HG02852 (cell line): ENCODE measurements at regions not wholly inside any gene's neighbourhood (a gene's known extent, or its start where the extent isn't known, plus 50 kb on each side); places are given as distances from the start of the nearest gene placed in this dataset.
A peak's percentile ranks its signal among the peaks of the same experiment; 100 is the strongest.

Source experiments
- ATAC-seq: cut with Tn5 transposase; IDR thresholded peaks from one replicate; pipeline ENCODE4 v1.9.1; 2021; ENCODE audit warnings: mild to moderate bottlenecking, moderate library complexity; ENCODE audit not compliant: unreplicated experiment

DNA sequence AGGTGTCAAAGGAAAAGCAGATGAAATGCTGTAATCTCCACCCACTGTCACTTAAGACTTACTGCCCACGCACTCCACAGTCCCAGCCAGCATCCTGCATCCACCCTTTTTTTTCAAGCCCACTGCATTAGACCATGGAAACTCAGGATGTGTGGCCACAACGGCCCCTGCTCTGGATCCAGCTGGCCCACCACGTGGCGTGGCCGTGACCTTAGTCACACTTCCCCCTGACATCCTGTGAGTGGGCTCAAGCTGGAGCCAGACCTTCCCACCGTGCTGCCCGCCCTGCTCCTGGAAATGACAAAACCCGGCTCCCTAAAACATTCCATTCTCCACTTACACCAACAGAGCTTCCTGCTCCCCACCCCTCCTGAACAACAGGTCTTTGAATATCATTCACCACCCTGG is 588.3 kb upstream of the DIPK2B start:
- no peak for ATAC-seq

DNA sequence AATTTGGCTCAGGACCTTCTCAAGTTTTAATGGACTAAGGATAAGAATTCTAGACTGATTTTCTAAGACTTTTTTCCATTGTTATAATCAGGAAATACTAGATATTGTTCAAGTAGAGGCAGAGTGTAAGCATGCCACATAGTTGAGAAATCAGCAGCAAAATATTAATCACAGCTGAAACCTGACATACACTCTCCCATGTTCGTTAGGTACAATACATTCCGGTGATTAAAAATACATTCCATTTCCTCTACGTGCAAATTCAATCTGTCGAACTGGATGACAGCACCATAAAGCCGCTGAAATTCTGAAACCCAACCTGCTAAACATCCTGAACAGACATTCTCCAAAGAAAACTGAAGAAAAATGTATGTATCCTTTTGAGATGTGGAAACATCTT is 587.6 kb upstream of the DIPK2B start:
- ATAC-seq, result no peak

DNA sequence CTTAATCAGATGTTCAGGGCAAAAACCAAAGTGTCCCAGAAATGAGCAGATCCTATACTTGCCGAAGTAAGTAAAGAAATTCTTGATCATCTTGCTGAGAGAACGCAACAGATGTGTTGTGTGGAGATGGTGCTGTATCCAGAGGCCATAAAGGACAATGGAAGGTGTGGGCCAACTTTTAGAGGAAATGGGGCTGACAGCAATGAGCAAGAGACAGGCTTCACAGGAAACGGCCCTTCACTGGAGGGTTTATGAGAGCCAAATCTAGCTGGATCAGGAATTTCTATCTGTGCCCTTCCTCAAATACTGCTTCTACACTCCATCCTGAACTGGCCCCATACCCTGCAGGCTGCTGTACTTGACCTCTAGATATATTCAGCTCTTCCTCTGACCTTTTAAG is 583.9 kb upstream of the DIPK2B start:
- ATAC-seq, result no peak

DNA sequence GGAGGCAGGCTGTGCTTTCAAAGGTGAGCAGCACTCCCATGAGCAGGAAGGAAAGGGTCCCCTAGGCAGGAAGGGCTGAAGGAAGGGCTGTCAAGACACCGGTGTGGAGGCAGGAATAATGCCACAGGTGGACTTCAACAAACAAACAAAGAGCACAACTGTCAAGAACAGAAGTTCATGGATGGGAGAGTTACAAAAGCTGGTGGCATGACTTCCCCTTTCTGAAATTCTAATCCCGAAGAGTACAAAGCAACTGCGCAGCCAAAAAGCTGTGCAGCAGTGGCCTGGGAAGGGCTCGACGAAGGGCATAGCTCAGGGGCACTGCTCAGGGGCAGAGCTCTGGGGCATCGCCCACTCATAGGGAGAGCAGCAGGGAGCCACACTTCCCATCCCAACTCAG is 582.3 kb upstream of the DIPK2B start:
- ATAC-seq, result no peak

DNA sequence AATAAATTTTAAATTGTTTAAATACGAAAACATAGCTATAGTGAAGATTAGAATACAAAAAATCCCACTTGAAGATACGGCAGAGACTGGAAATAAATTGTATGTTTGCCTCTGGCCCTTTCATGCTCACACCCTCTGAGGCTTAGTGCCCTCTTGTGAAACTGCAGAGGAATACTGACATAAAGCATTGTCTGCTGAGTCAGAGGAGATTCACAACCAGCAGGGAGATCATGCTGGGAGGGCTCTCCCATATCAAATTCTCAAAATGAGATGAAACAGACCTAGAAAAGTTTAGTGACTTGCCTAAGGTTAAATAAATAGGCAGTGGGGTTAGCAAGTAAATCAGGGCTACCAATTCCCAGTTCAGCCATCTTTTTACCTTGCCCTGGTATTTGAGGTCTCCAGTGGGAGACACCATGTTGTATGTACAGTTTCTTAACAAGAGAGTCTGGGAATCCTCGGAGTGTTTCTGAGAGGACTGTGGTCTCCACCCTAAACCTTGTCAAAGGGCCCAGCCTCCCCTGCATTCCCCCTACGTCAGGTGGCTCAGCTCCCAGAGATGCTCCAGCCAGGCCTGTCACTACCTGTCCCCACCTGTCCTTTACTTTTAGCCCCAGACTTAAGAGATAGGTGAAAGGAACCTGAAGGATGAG is 581.4 kb upstream of the DIPK2B start:
- ATAC-seq, result no peak

DNA sequence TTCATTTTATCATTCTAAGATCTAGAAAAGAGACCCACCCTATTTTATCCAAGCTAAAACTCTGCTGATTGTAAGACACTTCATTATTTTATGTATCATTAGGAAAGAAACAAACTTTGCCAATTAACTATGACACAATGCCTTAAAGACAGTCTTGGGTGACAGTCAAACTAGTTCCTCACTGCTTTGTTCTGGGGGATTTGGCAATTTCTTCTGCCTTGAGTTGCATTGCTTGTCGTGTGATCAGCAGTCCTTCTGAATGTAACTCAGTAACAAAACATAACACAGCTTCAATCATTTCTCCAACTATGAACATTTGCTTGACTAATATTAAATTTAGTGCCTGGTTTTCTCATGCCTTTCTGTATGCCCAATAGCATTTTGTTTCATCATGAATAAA is 577.9 kb upstream of the DIPK2B start:
- ATAC-seq, result no peak

DNA sequence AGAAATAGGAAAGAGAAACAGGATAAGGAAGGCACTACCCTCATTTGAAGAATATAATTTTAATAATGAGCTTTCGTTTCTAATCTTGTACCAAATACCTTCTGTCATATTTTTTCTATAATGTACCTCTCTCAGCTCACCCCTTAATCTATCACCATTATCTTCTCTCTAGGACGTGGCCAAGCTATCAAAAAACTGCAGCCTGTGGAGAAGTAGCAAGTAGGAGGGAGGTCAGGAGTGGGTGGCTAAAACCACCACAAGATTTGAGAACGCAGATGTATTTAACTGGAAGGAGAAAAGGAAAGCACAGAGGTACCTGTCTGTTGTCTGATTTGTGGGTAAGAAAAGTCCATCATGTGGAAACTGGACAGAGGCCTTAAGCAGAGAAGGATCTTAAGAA is 576.7 kb upstream of the DIPK2B start:
- ATAC-seq, result no peak

DNA sequence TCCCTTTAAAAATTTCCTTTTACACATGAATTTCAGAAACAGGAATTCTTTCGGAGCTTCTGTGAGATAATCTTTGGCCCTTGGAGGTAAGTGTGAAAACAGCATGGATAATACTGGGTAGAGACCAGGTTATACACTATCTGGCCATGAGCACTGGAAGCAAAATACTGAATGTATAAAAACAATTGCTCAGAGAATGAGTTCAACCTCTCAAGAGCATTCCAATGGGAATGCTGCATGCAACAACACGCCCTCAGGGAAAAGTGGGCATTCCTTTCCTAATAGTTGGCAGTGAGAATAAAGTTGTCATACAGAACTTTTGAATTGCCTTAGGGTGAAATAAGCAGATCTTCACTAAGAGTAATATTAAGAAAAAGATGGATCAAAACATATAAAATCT is 574.8 kb upstream of the DIPK2B start:
- no peak for ATAC-seq

DNA sequence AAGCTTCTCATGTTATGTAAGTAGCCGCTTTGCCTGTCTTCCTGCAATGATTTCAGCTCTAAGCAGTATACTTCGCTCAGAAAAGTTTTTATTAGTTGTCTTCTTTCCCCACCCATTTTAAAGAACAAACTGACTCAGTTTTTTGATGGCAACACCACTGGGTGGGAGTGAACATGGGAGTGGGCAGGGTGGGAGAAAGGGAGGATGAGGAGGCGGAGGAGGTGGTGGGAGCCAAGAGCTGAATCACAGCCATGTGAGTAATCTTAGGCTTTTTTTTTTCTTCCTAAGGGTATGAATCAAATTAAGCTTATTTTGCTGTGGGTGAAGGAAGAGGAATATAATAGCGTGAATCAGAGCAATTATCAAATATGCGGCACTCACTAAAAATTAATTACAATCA is 574.3 kb upstream of the DIPK2B start:
- no peak for ATAC-seq

DNA sequence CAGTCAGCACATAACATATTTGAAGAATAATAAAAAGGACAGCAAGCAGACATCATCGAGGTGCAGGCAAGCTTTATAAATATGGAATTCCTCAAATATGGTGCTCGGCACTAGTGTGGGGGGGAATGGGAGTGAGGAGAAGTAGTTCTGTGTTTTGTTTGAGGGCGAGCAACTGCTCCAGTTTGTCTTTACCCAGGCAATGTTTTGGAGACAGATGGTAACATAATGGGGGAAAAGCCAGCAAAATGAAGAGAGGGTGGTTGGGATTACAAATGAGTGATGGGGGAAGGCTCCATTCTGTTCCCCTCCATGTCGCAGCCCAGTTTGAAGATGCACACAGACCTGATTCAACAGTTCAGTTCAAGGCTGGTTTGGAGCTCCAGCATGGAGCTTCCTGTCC is 572.9 kb upstream of the DIPK2B start:
- ATAC-seq, result no peak

DNA sequence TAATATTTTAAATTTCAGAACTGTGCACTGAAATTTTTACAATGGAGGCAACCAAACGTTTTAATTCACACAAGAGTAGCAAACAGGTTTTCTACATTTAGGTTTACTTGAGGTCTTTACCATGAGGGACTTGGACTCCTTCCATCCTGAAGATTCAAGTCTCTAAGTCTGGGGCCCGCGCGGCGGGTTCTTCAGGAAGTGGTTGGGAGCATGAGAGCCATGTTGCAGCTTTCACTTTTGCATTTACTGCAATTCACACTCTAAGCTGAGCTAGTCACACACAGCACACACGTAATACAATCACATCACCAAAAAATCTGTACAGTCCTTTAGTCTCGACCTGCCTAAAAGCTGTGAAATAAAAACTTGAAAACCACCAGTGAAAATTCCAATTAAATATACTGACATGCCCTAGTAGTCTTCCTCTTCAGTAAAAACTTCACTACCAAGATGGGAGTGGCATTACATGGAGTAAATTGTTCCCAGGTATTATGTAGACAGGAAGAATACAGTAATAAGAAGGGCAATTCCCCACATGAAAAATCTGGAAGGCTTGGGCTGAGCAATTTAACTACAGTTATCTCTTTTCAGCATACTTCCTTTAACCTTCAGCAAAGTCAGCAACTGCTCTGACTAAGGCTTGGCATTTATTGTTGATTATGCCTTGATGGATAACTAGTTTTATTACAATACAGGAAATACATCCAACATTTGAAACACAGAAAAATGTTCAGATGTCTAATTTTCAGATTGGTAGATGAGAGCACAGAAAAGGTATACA is 571.1 kb upstream of the DIPK2B start:
- ATAC-seq, result peak; percentile 67

DNA sequence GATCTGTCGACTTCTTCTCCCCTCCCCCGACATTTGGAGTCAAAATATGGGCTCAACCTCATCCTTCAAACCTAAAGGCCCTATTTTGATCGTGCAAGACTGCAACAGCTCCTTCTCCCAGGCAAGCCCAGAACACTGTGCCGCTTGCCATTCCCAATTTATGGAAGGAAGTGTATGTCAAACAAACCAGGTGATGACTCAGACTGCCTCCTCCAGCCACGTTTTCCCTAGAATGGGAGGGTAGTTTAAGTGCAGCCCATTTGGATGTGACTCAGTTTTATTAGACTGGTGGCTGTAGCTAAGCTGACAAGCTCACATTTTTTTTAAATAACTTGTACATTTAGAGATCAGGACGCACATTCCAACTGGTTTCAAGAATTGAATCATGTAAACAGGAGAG is 570.4 kb upstream of the DIPK2B start:
- no peak for ATAC-seq

DNA sequence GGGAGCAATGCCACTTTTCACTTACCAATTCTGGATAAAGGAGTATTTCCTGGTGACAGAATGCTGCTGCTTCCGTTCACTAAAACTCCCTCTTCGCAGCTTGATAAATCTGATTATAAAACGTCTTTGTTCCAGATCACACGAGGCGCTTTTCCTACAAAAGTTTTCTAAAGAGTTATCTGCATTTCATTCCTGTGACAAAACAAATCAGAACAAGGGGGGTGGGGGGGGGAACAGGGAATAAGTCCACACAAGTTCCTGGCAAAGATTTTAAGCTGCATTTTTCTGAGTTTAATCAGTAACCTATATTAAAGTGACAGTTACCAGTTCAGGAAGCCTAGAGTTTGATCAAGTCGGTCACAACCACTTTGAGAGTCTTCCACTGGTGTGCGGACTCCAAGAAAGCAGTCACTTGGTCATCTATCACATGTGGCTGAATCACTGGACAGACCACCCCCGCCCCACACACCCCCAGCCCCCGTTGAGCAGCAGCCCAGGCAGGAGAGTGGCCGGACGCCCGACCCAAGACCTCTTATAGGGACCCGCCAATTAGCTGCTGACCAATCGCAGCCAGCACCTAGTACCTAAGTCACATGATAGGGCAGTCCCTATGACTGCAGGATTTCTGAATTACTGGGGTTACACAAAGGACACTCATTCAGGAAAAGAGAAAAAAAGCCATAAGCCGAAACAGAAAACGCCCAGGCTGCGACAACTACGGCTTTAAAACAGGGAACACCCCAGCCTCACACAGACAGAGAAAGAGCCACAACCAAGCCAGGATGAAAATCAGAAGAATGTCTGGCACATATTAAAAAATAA is 569.3 kb upstream of the DIPK2B start:
- peak; percentile 62 for ATAC-seq

DNA sequence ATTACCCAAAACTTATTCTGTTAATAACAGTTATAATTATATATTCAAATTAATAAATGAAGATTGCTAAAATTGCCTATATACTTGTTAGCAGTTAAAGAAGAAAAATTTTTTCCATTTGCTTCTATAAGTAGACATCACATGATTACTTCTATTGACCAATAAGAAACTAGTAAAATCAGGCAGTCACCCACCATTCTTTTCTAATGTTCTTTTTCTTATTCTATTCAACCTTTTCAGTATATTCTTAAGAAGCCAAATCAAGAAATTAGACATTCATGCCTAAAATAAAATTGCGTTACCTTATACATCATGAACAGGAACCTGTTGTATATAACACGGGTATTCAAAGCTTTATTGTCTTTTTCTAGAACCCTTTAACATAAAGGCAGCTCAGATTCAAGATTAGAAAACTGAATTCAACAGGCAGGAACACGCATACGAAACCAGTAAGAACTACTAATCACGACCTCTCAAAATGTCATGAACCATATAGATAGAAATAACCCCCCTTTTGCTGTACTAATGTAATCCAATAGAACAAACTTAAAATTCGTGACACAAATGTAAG is 568.1 kb upstream of the DIPK2B start:
- ATAC-seq, result no peak

DNA sequence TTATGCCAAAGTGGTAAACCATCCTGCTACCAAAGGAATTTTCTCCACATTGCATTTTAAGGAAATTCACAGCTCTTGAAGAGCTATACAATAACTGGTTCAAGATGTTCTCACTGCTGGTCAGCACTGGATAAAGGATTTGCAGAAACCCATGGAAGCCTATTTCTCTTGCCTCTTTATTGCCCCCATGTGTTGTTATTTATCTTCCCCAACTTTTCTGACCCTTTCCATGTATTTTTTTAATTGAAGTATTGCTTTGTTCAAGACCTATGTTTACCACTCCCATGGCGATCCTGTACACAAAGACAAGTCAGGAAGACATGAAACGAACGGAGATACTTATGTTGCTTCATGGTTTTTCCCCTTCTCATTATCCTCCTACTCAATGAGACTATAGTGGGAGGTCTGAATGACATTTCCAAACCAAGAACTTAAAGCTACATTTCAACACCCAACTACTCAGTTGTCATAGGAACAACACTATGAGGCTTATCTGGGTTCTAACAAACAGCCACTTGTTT is 566.4 kb upstream of the DIPK2B start:
- ATAC-seq, result no peak

DNA sequence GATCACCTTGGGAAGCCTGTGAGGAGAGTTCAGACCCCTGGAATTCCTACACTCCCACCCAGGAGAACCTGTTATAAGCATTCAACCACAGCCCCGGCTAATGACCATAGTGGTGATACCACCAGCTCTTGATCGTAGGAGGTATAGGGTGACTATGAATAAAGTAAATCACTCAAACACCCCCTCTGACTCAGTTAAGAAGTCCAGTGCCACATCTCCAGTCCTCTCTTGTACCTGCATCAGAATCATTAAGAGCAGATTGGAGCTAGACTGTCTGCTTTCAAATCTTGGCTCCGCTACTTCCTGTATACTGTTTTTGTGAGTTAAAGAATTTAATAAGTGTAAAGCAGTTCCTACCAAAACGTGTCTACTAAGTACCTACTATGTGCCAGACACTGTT is 565.1 kb upstream of the DIPK2B start:
- ATAC-seq, result no peak

DNA sequence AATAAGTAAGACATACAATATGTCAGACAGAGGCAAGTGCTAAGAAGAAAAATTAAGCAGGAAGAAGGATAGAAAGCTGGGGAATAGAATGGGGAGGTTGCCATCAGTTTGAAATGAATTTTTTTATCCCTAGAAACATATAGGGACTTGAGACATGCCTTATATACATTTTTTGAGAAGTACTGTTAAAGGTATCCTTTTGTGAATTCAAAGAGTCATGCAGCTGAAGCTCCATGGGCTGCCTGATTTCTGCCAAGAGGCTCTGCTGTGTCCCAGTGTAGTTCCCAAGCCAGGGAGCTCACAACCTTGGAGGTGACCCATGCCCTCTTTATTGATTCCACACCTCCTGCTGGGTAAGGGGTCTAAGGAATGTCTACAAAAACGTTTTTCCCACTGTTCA is 564.6 kb upstream of the DIPK2B start:
- no peak for ATAC-seq

DNA sequence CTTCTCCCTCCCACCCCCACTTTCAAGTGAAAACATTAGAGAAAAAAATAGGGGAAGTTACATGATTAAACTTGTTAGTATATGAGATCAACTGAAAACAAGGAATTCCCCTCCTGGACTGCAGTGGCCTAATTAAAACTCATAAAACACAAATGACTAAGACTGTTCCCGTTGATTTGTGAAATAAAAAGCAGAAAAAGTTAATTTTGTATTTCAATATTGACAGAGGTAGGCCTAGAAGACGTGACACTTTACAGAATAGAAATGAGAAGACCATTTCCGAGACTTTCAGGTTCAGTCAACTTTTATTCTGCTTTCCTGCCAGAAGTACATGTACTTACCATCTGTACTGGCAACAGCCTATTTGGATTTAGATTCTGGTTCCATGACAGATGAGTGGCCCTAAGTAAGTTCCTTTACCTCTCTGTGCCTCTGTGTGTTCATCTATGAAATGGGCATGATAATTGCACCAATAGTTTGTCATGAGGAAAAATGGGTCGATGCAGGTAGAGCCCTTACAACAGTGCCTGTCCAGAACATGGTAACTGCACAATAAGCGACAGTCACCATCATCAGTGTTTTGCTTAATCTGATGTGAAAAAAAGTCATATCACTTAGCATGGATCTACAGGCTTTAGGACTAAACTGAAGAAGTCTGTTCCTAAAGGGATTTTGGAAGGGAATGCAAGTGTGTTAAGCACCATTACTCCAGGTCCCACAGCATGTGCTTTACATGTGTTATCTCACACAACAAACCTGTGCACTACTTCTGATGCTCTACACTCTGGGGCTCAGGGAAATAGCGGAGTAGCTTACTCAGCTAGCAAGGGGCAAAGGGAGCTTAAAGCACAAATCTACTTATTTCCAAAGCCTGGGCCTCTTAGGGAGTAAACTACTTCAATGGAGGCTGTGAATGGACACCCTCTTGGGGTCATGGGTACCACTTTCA is 562.3 kb upstream of the DIPK2B start:
- ATAC-seq, result peak; percentile 38

DNA sequence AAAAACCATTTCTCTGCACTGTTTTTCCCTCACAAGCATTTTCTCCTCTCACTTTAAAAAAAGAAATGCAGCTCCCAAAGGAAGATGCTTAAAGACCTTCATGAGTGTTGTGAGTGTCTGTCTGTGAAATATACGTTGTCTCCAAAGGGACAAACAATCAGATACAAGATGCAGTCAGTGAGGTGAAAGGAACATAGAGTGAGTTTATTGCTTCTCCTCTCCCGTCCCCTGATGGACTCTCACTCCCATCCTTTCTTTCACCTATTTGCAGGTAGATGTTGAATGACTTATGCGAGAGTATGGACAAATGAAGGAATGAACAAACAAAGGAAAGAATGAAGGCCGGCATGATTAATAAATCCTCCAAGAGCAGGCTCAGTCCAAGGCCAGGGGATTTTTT is 561.2 kb upstream of the DIPK2B start:
- no peak for ATAC-seq

DNA sequence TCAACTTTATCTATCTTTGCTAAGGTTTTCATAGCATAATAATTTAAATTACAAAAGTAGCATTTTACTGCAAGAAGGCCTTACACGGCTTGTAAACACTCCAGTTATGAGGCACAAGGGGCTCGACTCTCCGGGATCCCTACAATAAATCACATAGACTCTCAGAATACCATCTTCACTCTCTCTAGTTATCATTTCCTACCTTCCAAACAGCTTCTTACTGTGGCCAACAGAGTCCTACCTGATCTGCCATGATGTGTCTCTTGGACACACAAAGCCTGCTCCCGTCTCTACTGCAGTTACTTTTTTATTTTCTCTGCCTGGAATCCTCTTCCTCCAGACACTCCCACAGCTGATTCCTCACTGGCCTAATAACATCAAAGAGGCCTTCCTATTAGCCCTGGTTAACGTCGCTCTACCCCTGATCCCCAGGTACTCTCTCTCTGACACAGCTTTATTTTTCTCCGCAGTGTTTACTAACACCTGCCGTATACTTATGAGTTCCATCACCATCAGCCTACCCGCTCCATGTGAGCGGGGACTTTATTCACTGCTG is 559.6 kb upstream of the DIPK2B start:
- no peak for ATAC-seq
